ENCODE measurements at regions not wholly inside any gene's neighbourhood (a gene's known extent, or its start where the extent isn't known, plus 50 kb on each side); places are given as distances from the start of the nearest gene placed in this dataset.

GRCh38 chr1:191905781-191906180 is 252.5 kb upstream of the RGS18 start:
- TF ChIP-seq POLR2A (IDR thresholded peaks at IDR 0.05) (no peak), CTCF (IDR thresholded peaks at IDR 0.05) (no peak)
